Progenitor cell of endocrine pancreas (in vitro differentiated cells): ENCODE measurements at regions not wholly inside any gene's neighbourhood (a gene's known extent, or its start where the extent isn't known, plus 50 kb on each side); places are given as distances from the start of the nearest gene placed in this dataset.

Source experiments
- DNase-seq: peaks from one replicate; pipeline ENCODE4 v3.0.0; 2021; ENCODE audit warnings: low spot score; ENCODE audit not compliant: unreplicated experiment
- H3K27ac Mint-ChIP-seq: 2 replicates; pipeline ENCODE4 v1.8.0; 2021; ENCODE audit warnings: mild to moderate bottlenecking, moderate library complexity, mixed read lengths
- H3K27me3 Mint-ChIP-seq: 2 replicates; pipeline ENCODE4 v1.8.0; 2021; ENCODE audit warnings: mixed read lengths
- H3K36me3 Mint-ChIP-seq: 2 replicates; pipeline ENCODE4 v1.8.0; 2022; ENCODE audit warnings: mixed read lengths; ENCODE audit not compliant: insufficient read depth
- H3K4me1 Mint-ChIP-seq: 2 replicates; pipeline ENCODE4 v1.8.0; 2021; ENCODE audit warnings: low read depth, mixed read lengths
- H3K4me3 Mint-ChIP-seq: 2 replicates; pipeline ENCODE4 v1.8.0; 2021; ENCODE audit warnings: low read depth, mild to moderate bottlenecking, moderate library complexity, mixed read lengths
- H3K9me3 Mint-ChIP-seq: 2 replicates; pipeline ENCODE4 v1.8.0; 2021; ENCODE audit warnings: low read depth, mixed read lengths
- CTCF ChIP-seq: fragments of 200-600 bp; sonication (generic); IDR thresholded peaks from one replicate; pipeline ENCODE4 v1.5.0; 2021; ENCODE audit warnings: antibody characterized with exemption, mild to moderate bottlenecking; ENCODE audit not compliant: unreplicated experiment

GRCh38 chrX:7215842-7216241, 67.9 kb upstream of the PUDP start:
- no peak overlapping the region for H3K4me3 Mint-ChIP-seq
- H3K27me3 Mint-ChIP-seq, result no peaks in the 10 kb centered on the region
- no peak overlapping the region for H3K27ac Mint-ChIP-seq
- peaks cover 2% of the 10 kb centered on the region for H3K36me3 Mint-ChIP-seq
- peaks cover 2% of the 10 kb centered on the region for H3K4me1 Mint-ChIP-seq
- DNase-seq, result no peak
- peaks cover 2% of the 10 kb centered on the region for H3K9me3 Mint-ChIP-seq
- no peak for TF ChIP-seq CTCF

- peaks cover 2% of the 10 kb centered on the region for H3K4me1 Mint-ChIP-seq
- TF ChIP-seq CTCF, result no peak
- H3K4me3 Mint-ChIP-seq, result no peak overlapping the region
- no peak for DNase-seq
- no peak overlapping the region for H3K27ac Mint-ChIP-seq
- peaks cover 3% of the 10 kb centered on the region for H3K9me3 Mint-ChIP-seq
- H3K36me3 Mint-ChIP-seq, result peaks cover 3% of the 10 kb centered on the region
- H3K27me3 Mint-ChIP-seq, result no peaks in the 10 kb centered on the region
Measured at GRCh38 chrX:7214251-7214650, 66.3 kb upstream of the PUDP start.

- Mint-ChIP-seq H3K36me3 (peaks cover 3% of the 10 kb centered on the region), H3K27ac (no peak overlapping the region), H3K4me3 (no peak overlapping the region), H3K27me3 (no peaks in the 10 kb centered on the region), H3K9me3 (peaks cover 3% of the 10 kb centered on the region), H3K4me1 (no peaks in the 10 kb centered on the region)
- no peak for TF ChIP-seq CTCF
- DNase-seq, result no peak
Measured at GRCh38 chrX:7205037-7205577, 57.2 kb upstream of the PUDP start.

- Mint-ChIP-seq H3K36me3 (no peaks in the 10 kb centered on the region), H3K4me1 (no peaks in the 10 kb centered on the region), H3K27me3 (no peaks in the 10 kb centered on the region), H3K27ac (peak overlapping the region; percentile 42), H3K4me3 (no peak overlapping the region), H3K9me3 (no peaks in the 10 kb centered on the region)
- no peak for TF ChIP-seq CTCF
- DNase-seq, result no peak
Measured at GRCh38 chrX:7204619-7205018, 56.7 kb upstream of the PUDP start.

GRCh38 chrX:7202206-7202605, 54.3 kb upstream of the PUDP start:
- no peak overlapping the region for H3K4me3 Mint-ChIP-seq
- no peak overlapping the region for H3K27ac Mint-ChIP-seq
- H3K9me3 Mint-ChIP-seq, result no peaks in the 10 kb centered on the region
- H3K4me1 Mint-ChIP-seq, result peaks cover 2% of the 10 kb centered on the region
- H3K27me3 Mint-ChIP-seq, result no peaks in the 10 kb centered on the region
- no peaks in the 10 kb centered on the region for H3K36me3 Mint-ChIP-seq
- no peak for DNase-seq
- TF ChIP-seq CTCF, result no peak
